Mesenchymal stem cell (in vitro differentiated cells and primary cell): ENCODE measurements at regions not wholly inside any gene's neighbourhood (a gene's known extent, or its start where the extent isn't known, plus 50 kb on each side); places are given as distances from the start of the nearest gene placed in this dataset.

Experiments
- DNase-seq: peaks from one replicate; pipeline ENCODE4 v3.0.0-alpha.2; 2013
- H2AFZ ChIP-seq: one replicate; pipeline ENCODE4 v1.6.1; 2013; ENCODE audit warnings: low read depth, mild to moderate bottlenecking, control low read depth, inconsistent platforms, low read length, moderate library complexity
- H2AK5ac ChIP-seq: 2 replicates; pipeline ENCODE4 v1.6.1; 2013; ENCODE audit warnings: low read length, moderate library complexity, mild to moderate bottlenecking, inconsistent platforms; ENCODE audit not compliant: severe bottlenecking
- H2BK120ac ChIP-seq: one replicate; pipeline ENCODE4 v1.6.1; 2013; ENCODE audit warnings: low read depth, mild to moderate bottlenecking, inconsistent platforms, low read length, moderate library complexity
- H2BK12ac ChIP-seq, 2 experiments: one replicate each; pipeline ENCODE4 v1.6.1; 2013; ENCODE audit warnings: inconsistent platforms in 2 of 2, low read length in 2 of 2, mild to moderate bottlenecking in 2 of 2, moderate library complexity in 2 of 2, control low read depth in 1 of 2
- H2BK15ac ChIP-seq: one replicate; pipeline ENCODE4 v1.6.1; 2013; ENCODE audit warnings: mild to moderate bottlenecking, low read depth, inconsistent platforms; ENCODE audit not compliant: poor library complexity, severe bottlenecking
- H2BK5ac ChIP-seq: 2 replicates; pipeline ENCODE4 v1.6.1; 2013; ENCODE audit warnings: low read depth, mild to moderate bottlenecking, low read length, control low read depth, inconsistent platforms; ENCODE audit not compliant: poor library complexity, severe bottlenecking
- H3K14ac ChIP-seq, 2 experiments: one replicate each; pipeline ENCODE4 v1.6.1; 2013; ENCODE audit warnings: inconsistent platforms in 2 of 2, low read length in 2 of 2, control low read depth in 1 of 2, mild to moderate bottlenecking in 1 of 2, moderate library complexity in 1 of 2
- H3K18ac ChIP-seq, 2 experiments: one replicate each; pipeline ENCODE4 v1.6.1; 2013; ENCODE audit warnings: inconsistent platforms in 2 of 2, low read length in 2 of 2, control low read depth in 1 of 2, low read depth in 1 of 2, mild to moderate bottlenecking in 1 of 2
- H3K23ac ChIP-seq, 2 experiments: one replicate each; pipeline ENCODE4 v1.6.1; 2013; ENCODE audit warnings: inconsistent platforms in 2 of 2, low read length in 2 of 2, mild to moderate bottlenecking in 2 of 2, moderate library complexity in 2 of 2, control low read depth in 1 of 2
- H3K27ac ChIP-seq: 2 replicates; pipeline ENCODE4 v1.5.1; 2013; ENCODE audit warnings: mild to moderate bottlenecking, moderate library complexity, low read length, control low read depth, inconsistent platforms; ENCODE audit not compliant: poor library complexity, severe bottlenecking
- H3K27me3 ChIP-seq, 2 experiments: 2 replicates each; pipeline versions ENCODE4 v1.6.1 to v1.7.0; 2013; ENCODE audit warnings: low read length in 2 of 2, mild to moderate bottlenecking in 2 of 2, moderate library complexity in 2 of 2, control low read depth in 1 of 2, inconsistent platforms in 1 of 2; ENCODE audit not compliant: control insufficient read depth in 1 of 2, insufficient read depth in 1 of 2
- H3K36me3 ChIP-seq, 2 experiments: 2 replicates each; pipeline versions ENCODE4 v1.6.1 to v1.7.0; 2013; ENCODE audit warnings: low read length in 2 of 2, control low read depth in 1 of 2, inconsistent platforms in 1 of 2, low read depth in 1 of 2, mild to moderate bottlenecking in 1 of 2; ENCODE audit not compliant: insufficient read depth in 2 of 2, control insufficient read depth in 1 of 2
- H3K4ac ChIP-seq, 2 experiments: one replicate each; pipeline ENCODE4 v1.6.1; 2013; ENCODE audit warnings: inconsistent platforms in 2 of 2, low read length in 2 of 2, mild to moderate bottlenecking in 2 of 2, moderate library complexity in 2 of 2, control low read depth in 1 of 2, low read depth in 1 of 2
- H3K4me1 ChIP-seq: 2 replicates; pipeline ENCODE4 v1.6.1; 2013; ENCODE audit warnings: low read depth, low read length, control low read depth; ENCODE audit not compliant: control insufficient read depth, insufficient read depth
- H3K4me2 ChIP-seq: 2 replicates; pipeline ENCODE4 v1.6.1; 2013; ENCODE audit warnings: low read length, mild to moderate bottlenecking, inconsistent platforms; ENCODE audit not compliant: poor library complexity, severe bottlenecking
- H3K4me3 ChIP-seq, 2 experiments: 2 replicates each; pipeline versions ENCODE4 v1.5.1 to v1.7.0; 2013; ENCODE audit warnings: low read length in 2 of 2, mild to moderate bottlenecking in 2 of 2, control low read depth in 1 of 2, low read depth in 1 of 2; ENCODE audit not compliant: insufficient read depth in 1 of 2
- H3K79me1 ChIP-seq: replicated peaks from 2 replicates; pipeline ENCODE4 v1.6.1; 2013; ENCODE audit warnings: mild to moderate bottlenecking, control low read depth, low read length, inconsistent platforms; ENCODE audit not compliant: poor library complexity, severe bottlenecking
- H3K9ac ChIP-seq: 2 replicates; pipeline ENCODE4 v1.7.0; 2013; ENCODE audit warnings: mild to moderate bottlenecking, low read length, moderate library complexity
- H3K9me3 ChIP-seq: 2 replicates; pipeline ENCODE4 v1.7.0; 2013; ENCODE audit warnings: mild to moderate bottlenecking, low read length; ENCODE audit not compliant: control insufficient read depth
- H4K8ac ChIP-seq: one replicate; pipeline ENCODE4 v1.6.1; 2013; ENCODE audit warnings: inconsistent platforms, mild to moderate bottlenecking, low read length, moderate library complexity
- H4K91ac ChIP-seq: one replicate; pipeline ENCODE4 v1.6.1; 2013; ENCODE audit warnings: mild to moderate bottlenecking, low read length, inconsistent platforms
- WGBS: methylation state at CpG from one replicate; pipeline ENCODE4 v1.1.7; 2013; ENCODE audit warnings: mixed read lengths; 5-methylcytosine and 5-hydroxymethylcytosine counted together

GRCh38 chr2:103327386-103327785 is 565.6 kb downstream of the TMEM182 start:
- Histone ChIP-seq H3K79me1 (no peaks in the 10 kb centered on the region), H3K4me3 (no peak overlapping the region), H3K4me2 (no peak overlapping the region), H4K91ac (no peak overlapping the region), H2BK5ac (no peak overlapping the region), H3K23ac (no peak overlapping the region), H3K18ac (no peak overlapping the region), H2AFZ (no peak overlapping the region), H3K4me1 (no peaks in the 10 kb centered on the region), H3K27me3 (no peaks in the 10 kb centered on the region), H3K36me3 (no peaks in the 10 kb centered on the region), H4K8ac (no peak overlapping the region), H3K4ac (no peak overlapping the region), H3K9me3 (no peaks in the 10 kb centered on the region), H2AK5ac (no peak overlapping the region), H3K14ac (no peak overlapping the region), H2BK120ac (no peak overlapping the region), H3K27ac (no peak overlapping the region), H2BK12ac (no peak overlapping the region), H3K9ac (no peak overlapping the region), H2BK15ac (no peak overlapping the region)
- DNase-seq, result no peak
- WGBS, result 58% methylated on average over 1 of the region's 2 CpGs

GRCh38 chr2:103327966-103328365 is 566.1 kb downstream of the TMEM182 start:
- WGBS, result no CpG with 5 or more reads among the region's 2 CpGs
- Histone ChIP-seq H3K14ac (no peak overlapping the region), H3K27me3 (no peaks in the 10 kb centered on the region), H2BK5ac (no peak overlapping the region), H2AFZ (no peak overlapping the region), H3K4me1 (no peaks in the 10 kb centered on the region), H2BK120ac (no peak overlapping the region), H3K18ac (no peak overlapping the region), H3K36me3 (no peaks in the 10 kb centered on the region), H3K4me2 (no peak overlapping the region), H3K23ac (no peak overlapping the region), H3K79me1 (no peaks in the 10 kb centered on the region), H3K4ac (no peak overlapping the region), H2AK5ac (no peak overlapping the region), H3K9me3 (no peaks in the 10 kb centered on the region), H2BK15ac (no peak overlapping the region), H3K4me3 (no peak overlapping the region), H2BK12ac (no peak overlapping the region), H3K9ac (no peak overlapping the region), H4K8ac (no peak overlapping the region), H3K27ac (no peak overlapping the region), H4K91ac (no peak overlapping the region)
- DNase-seq, result no peak

DNA sequence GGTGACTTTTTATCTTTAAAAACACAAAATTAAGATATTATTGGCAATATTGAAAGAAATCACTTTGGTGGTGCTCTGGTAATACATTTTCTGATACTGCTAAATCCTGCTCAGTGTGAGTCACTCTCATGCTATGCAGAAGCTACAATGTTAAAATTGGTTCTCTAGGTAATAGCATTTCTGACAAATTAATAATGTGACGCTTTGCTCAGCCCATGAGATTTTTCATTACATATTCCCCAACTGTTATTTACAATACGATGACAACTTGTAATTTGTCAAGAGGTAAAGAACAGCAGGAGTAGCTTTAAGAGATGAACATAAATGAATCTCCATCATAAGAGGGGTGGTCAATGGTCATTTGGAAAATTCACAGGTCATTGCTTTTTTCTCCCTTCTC is 573.6 kb downstream of the TMEM182 start:
- DNase-seq, result no peak
- no peak overlapping the region for H3K14ac ChIP-seq
- no peaks in the 10 kb centered on the region for H3K36me3 ChIP-seq
- H3K9me3 ChIP-seq, result peaks cover 2% of the 10 kb centered on the region
- no CpG with 5 or more reads among the region's 2 CpGs for WGBS
- H4K8ac ChIP-seq, result no peak overlapping the region
- H4K91ac ChIP-seq, result no peak overlapping the region
- H2AFZ ChIP-seq, result no peak overlapping the region
- H2BK120ac ChIP-seq, result no peak overlapping the region
- no peak overlapping the region for H2BK12ac ChIP-seq
- no peak overlapping the region for H3K18ac ChIP-seq
- no peak overlapping the region for H3K23ac ChIP-seq
- H3K79me1 ChIP-seq, result no peaks in the 10 kb centered on the region
- H3K4me3 ChIP-seq, result no peak overlapping the region
- no peaks in the 10 kb centered on the region for H3K4me1 ChIP-seq
- no peak overlapping the region for H2AK5ac ChIP-seq
- H3K27ac ChIP-seq, result no peak overlapping the region
- H3K4me2 ChIP-seq, result no peak overlapping the region
- H3K4ac ChIP-seq, result no peak overlapping the region
- no peaks in the 10 kb centered on the region for H3K27me3 ChIP-seq
- no peak overlapping the region for H2BK15ac ChIP-seq
- no peak overlapping the region for H3K9ac ChIP-seq
- H2BK5ac ChIP-seq, result no peak overlapping the region

GRCh38 chr2:103338819-103339218 is 577.0 kb downstream of the TMEM182 start:
- DNase-seq, result no peak
- no peak overlapping the region for H4K91ac ChIP-seq
- no peak overlapping the region for H2AFZ ChIP-seq
- H3K4me2 ChIP-seq, result no peak overlapping the region
- H2BK15ac ChIP-seq, result no peak overlapping the region
- no peak overlapping the region for H3K4me3 ChIP-seq
- no peak overlapping the region for H2BK12ac ChIP-seq
- H3K14ac ChIP-seq, result no peak overlapping the region
- no peaks in the 10 kb centered on the region for H3K36me3 ChIP-seq
- H3K9ac ChIP-seq, result no peak overlapping the region
- H3K27ac ChIP-seq, result no peak overlapping the region
- H2BK120ac ChIP-seq, result no peak overlapping the region
- H3K79me1 ChIP-seq, result no peaks in the 10 kb centered on the region
- WGBS, result no CpG with 5 or more reads among the region's 1 CpG
- no peak overlapping the region for H2BK5ac ChIP-seq
- H3K4me1 ChIP-seq, result no peaks in the 10 kb centered on the region
- no peaks in the 10 kb centered on the region for H3K27me3 ChIP-seq
- H3K4ac ChIP-seq, result no peak overlapping the region
- H4K8ac ChIP-seq, result no peak overlapping the region
- no peak overlapping the region for H3K23ac ChIP-seq
- H3K18ac ChIP-seq, result no peak overlapping the region
- H2AK5ac ChIP-seq, result no peak overlapping the region
- H3K9me3 ChIP-seq, result peaks cover 17% of the 10 kb centered on the region
